Stimulated activated CD4-positive, alpha-beta T cell treated with anti-CD3 and anti-CD28 coated beads, Interleukin-1b, Interleukin-23, amount 100 ng/mL, for 4 hours (primary cell): ENCODE measurements at regions not wholly inside any gene's neighbourhood (a gene's known extent, or its start where the extent isn't known, plus 50 kb on each side); places are given as distances from the start of the nearest gene placed in this dataset.

Experiments used
- DNase-seq, 2 donors: peaks; one replicate each; pipeline ENCODE4 v3.0.0-alpha.2; 2020; ENCODE audit warnings: low read depth in 2 of 2

GRCh38 chr4:30443289-30443688 lies 276.9 kb upstream of the PCDH7 start:
- DNase-seq = no peak

- no peak for DNase-seq
Measured at GRCh38 chr4:30450474-30450873, 269.7 kb upstream of the PCDH7 start.

GRCh38 chr4:30454504-30454903 lies 265.7 kb upstream of the PCDH7 start:
- DNase-seq = no peak

GRCh38 chr4:30456716-30457115 lies 263.5 kb upstream of the PCDH7 start:
- no peak for DNase-seq

GRCh38 chr4:30460818-30461217 lies 259.4 kb upstream of the PCDH7 start:
- no peak for DNase-seq

GRCh38 chr4:30461218-30461617 lies 259.0 kb upstream of the PCDH7 start:
- DNase-seq = peak in 1 of 2 donors; percentile 0

- no peak for DNase-seq
Measured at GRCh38 chr4:30462445-30463090, 257.6 kb upstream of the PCDH7 start.

- no peak for DNase-seq
Measured at GRCh38 chr4:30471861-30472260, 248.3 kb upstream of the PCDH7 start.

- DNase-seq = no peak
Measured at GRCh38 chr4:30473225-30473624, 246.9 kb upstream of the PCDH7 start.

- no peak for DNase-seq
Measured at GRCh38 chr4:30495251-30495650, 224.9 kb upstream of the PCDH7 start.

GRCh38 chr4:30495651-30496310 lies 224.4 kb upstream of the PCDH7 start:
- DNase-seq = no peak

- DNase-seq = no peak
Measured at GRCh38 chr4:30511751-30512150, 208.4 kb upstream of the PCDH7 start.

GRCh38 chr4:30518211-30518610 lies 202.0 kb upstream of the PCDH7 start:
- DNase-seq = no peak

GRCh38 chr4:30525662-30526315 lies 194.4 kb upstream of the PCDH7 start:
- DNase-seq = no peak

GRCh38 chr4:30535255-30535654 lies 184.9 kb upstream of the PCDH7 start:
- no peak for DNase-seq

GRCh38 chr4:30536231-30536630 lies 183.9 kb upstream of the PCDH7 start:
- DNase-seq = no peak

- no peak for DNase-seq
Measured at GRCh38 chr4:30537456-30537855, 182.7 kb upstream of the PCDH7 start.

- no peak for DNase-seq
Measured at GRCh38 chr4:30538794-30539193, 181.4 kb upstream of the PCDH7 start.

GRCh38 chr4:30543057-30543456 lies 177.1 kb upstream of the PCDH7 start:
- no peak for DNase-seq

GRCh38 chr4:30553151-30553550 lies 167.0 kb upstream of the PCDH7 start:
- DNase-seq = no peak

GRCh38 chr4:30553706-30554105 lies 166.5 kb upstream of the PCDH7 start:
- DNase-seq = no peak

GRCh38 chr4:30555775-30556174 lies 164.4 kb upstream of the PCDH7 start:
- no peak for DNase-seq

- DNase-seq = no peak
Measured at GRCh38 chr4:30559481-30559880, 160.7 kb upstream of the PCDH7 start.
